Activated T-helper 1 cell treated with anti-CD3 and anti-CD28 coated beads, Interleukin-12 subunit alpha, Interleukin-12 subunit beta, Interleukin-2, Interleukin-4 antibody, amounts not matched to agents 30 ng/mL and 10 ng/mL and 1 ng/mL, durations not matched to agents 14 hours and 24 hours and 36 hours (primary cell): ENCODE measurements at regions not wholly inside any gene's neighbourhood (a gene's known extent, or its start where the extent isn't known, plus 50 kb on each side); places are given as distances from the start of the nearest gene placed in this dataset.
A peak's percentile ranks its signal among the peaks of the same experiment; 100 is the strongest.

Source experiments
- DNase-seq: peaks from one replicate; pipeline ENCODE4 v3.0.0; 2021; ENCODE audit warnings: low spot score
- H3K27ac Mint-ChIP-seq: one replicate; pipeline ENCODE4 v1.8.0; 2021; ENCODE audit warnings: mild to moderate bottlenecking, mixed read lengths
- H3K27me3 Mint-ChIP-seq: one replicate; pipeline ENCODE4 v1.8.0; 2022; ENCODE audit warnings: mild to moderate bottlenecking, moderate library complexity, mixed read lengths; ENCODE audit not compliant: insufficient read depth
- H3K36me3 Mint-ChIP-seq: one replicate; pipeline ENCODE4 v1.8.0; 2021; ENCODE audit warnings: low read depth, mixed read lengths
- H3K4me1 Mint-ChIP-seq: one replicate; pipeline ENCODE4 v1.8.0; 2021; ENCODE audit warnings: low read depth, mixed read lengths
- H3K4me3 Mint-ChIP-seq: one replicate; pipeline ENCODE4 v1.8.0; 2021; ENCODE audit warnings: mild to moderate bottlenecking, moderate library complexity, mixed read lengths
- H3K9me3 Mint-ChIP-seq: one replicate; pipeline ENCODE4 v1.8.0; 2021; ENCODE audit warnings: mixed read lengths
- intact Hi-C: fragments of 100-400 bp; cut with micrococcal nuclease; formaldehyde crosslinking; loops from one replicate; pipeline ENCODE4 v1.15.1; 2024

- intact Hi-C loops, result no loop called here
- no peak for DNase-seq
- Mint-ChIP-seq H3K27me3 (peaks cover 8% of the 10 kb centered on the region), H3K9me3 (peaks cover 4% of the 10 kb centered on the region), H3K27ac (no peak overlapping the region), H3K36me3 (no peaks in the 10 kb centered on the region), H3K4me1 (peaks cover 31% of the 10 kb centered on the region), H3K4me3 (no peak overlapping the region)
These were observed 964.1 kb downstream of the TMEM121 start for GRCh38 chr14:106490442-106490841.

GRCh38 chr14:106491851-106492250 lies 965.5 kb downstream of the TMEM121 start:
- peaks cover 30% of the 10 kb centered on the region for H3K4me1 Mint-ChIP-seq
- H3K27ac Mint-ChIP-seq, result no peak overlapping the region
- no peak for DNase-seq
- H3K4me3 Mint-ChIP-seq, result no peak overlapping the region
- intact Hi-C loops, result no loop called here
- peaks cover 9% of the 10 kb centered on the region for H3K27me3 Mint-ChIP-seq
- peaks cover 4% of the 10 kb centered on the region for H3K9me3 Mint-ChIP-seq
- H3K36me3 Mint-ChIP-seq, result no peaks in the 10 kb centered on the region

GRCh38 chr14:106493962-106494823 lies 967.8 kb downstream of the TMEM121 start:
- Mint-ChIP-seq H3K4me1 (peaks cover 16% of the 10 kb centered on the region), H3K27ac (no peak overlapping the region), H3K9me3 (peaks cover 4% of the 10 kb centered on the region), H3K4me3 (peak overlapping the region; percentile 71), H3K27me3 (peaks cover 13% of the 10 kb centered on the region), H3K36me3 (no peaks in the 10 kb centered on the region)
- intact Hi-C loops, result loop anchor here (2.0 kb wide), 1 partner anchor 17 kb away; no protein-coding TSS in a partner anchor
- DNase-seq, result no peak

GRCh38 chr14:106500571-106500970 lies 974.2 kb downstream of the TMEM121 start:
- Mint-ChIP-seq H3K4me1 (no peaks in the 10 kb centered on the region), H3K27me3 (peaks cover 13% of the 10 kb centered on the region), H3K36me3 (no peaks in the 10 kb centered on the region), H3K27ac (no peak overlapping the region), H3K9me3 (no peaks in the 10 kb centered on the region), H3K4me3 (no peak overlapping the region)
- DNase-seq, result no peak
- intact Hi-C loops, result no loop called here

GRCh38 chr14:106501898-106502297 lies 975.5 kb downstream of the TMEM121 start:
- intact Hi-C loops, result no loop called here
- Mint-ChIP-seq H3K9me3 (no peaks in the 10 kb centered on the region), H3K27me3 (peaks cover 12% of the 10 kb centered on the region), H3K4me1 (peaks cover 9% of the 10 kb centered on the region), H3K27ac (no peak overlapping the region), H3K36me3 (no peaks in the 10 kb centered on the region), H3K4me3 (no peak overlapping the region)
- no peak for DNase-seq

GRCh38 chr14:106505366-106505765 lies 979.0 kb downstream of the TMEM121 start:
- intact Hi-C loops, result no loop called here
- Mint-ChIP-seq H3K27me3 (peaks cover 9% of the 10 kb centered on the region), H3K9me3 (no peaks in the 10 kb centered on the region), H3K36me3 (no peaks in the 10 kb centered on the region), H3K4me1 (peaks cover 38% of the 10 kb centered on the region), H3K4me3 (no peak overlapping the region), H3K27ac (no peak overlapping the region)
- DNase-seq, result no peak

GRCh38 chr14:106506881-106507305 lies 980.5 kb downstream of the TMEM121 start:
- intact Hi-C loops, result loop anchor here (1.0 to 2.0 kb wide), 3 partner anchors 11 to 42 kb away; no protein-coding TSS in a partner anchor
- Mint-ChIP-seq H3K27ac (peak overlapping the region; percentile 25), H3K4me3 (peak overlapping the region; percentile 69)

GRCh38 chr14:106507354-106507753 lies 981.0 kb downstream of the TMEM121 start:
- intact Hi-C loops, result loop anchor here (1.0 to 2.0 kb wide), 3 partner anchors 11 to 41 kb away; no protein-coding TSS in a partner anchor
- no peaks in the 10 kb centered on the region for H3K36me3 Mint-ChIP-seq
- peak overlapping the region; percentile 25 for H3K27ac Mint-ChIP-seq
- peaks cover 10% of the 10 kb centered on the region for H3K27me3 Mint-ChIP-seq
- H3K4me3 Mint-ChIP-seq, result peak overlapping the region; percentile 69
- DNase-seq, result no peak
- peaks cover 58% of the 10 kb centered on the region for H3K4me1 Mint-ChIP-seq
- H3K9me3 Mint-ChIP-seq, result no peaks in the 10 kb centered on the region

More at GRCh38 chr14:106506881-106507305, 980.5 kb downstream of the TMEM121 start:
- H3K36me3 Mint-ChIP-seq, result no peaks in the 10 kb centered on the region
- H3K4me1 Mint-ChIP-seq, result peaks cover 53% of the 10 kb centered on the region
- H3K27me3 Mint-ChIP-seq, result peaks cover 10% of the 10 kb centered on the region
- DNase-seq, result peak; percentile 50
- no peaks in the 10 kb centered on the region for H3K9me3 Mint-ChIP-seq

- Mint-ChIP-seq H3K4me1 (peaks cover 66% of the 10 kb centered on the region), H3K36me3 (no peaks in the 10 kb centered on the region), H3K4me3 (peak overlapping the region; percentile 61), H3K9me3 (no peaks in the 10 kb centered on the region), H3K27ac (peak overlapping the region; percentile 1), H3K27me3 (peaks cover 14% of the 10 kb centered on the region)
- DNase-seq, result no peak
- intact Hi-C loops, result no loop called here
These were observed 981.8 kb downstream of the TMEM121 start for GRCh38 chr14:106508216-106508615.

- no peak for DNase-seq
- H3K9me3 Mint-ChIP-seq, result no peaks in the 10 kb centered on the region
- H3K4me1 Mint-ChIP-seq, result peaks cover 72% of the 10 kb centered on the region
- no peak overlapping the region for H3K27ac Mint-ChIP-seq
- no peaks in the 10 kb centered on the region for H3K36me3 Mint-ChIP-seq
- peaks cover 12% of the 10 kb centered on the region for H3K27me3 Mint-ChIP-seq
- intact Hi-C loops, result no loop called here
- no peak overlapping the region for H3K4me3 Mint-ChIP-seq
These were observed 982.8 kb downstream of the TMEM121 start for GRCh38 chr14:106509176-106509575.

- Mint-ChIP-seq H3K27me3 (peaks cover 13% of the 10 kb centered on the region), H3K27ac (no peak overlapping the region), H3K4me1 (peaks cover 72% of the 10 kb centered on the region), H3K4me3 (no peak overlapping the region), H3K9me3 (no peaks in the 10 kb centered on the region), H3K36me3 (no peaks in the 10 kb centered on the region)
- intact Hi-C loops, result loop anchor here (2.0 to 5.0 kb wide), 2 partner anchors 15 to 93 kb away; no protein-coding TSS in a partner anchor
- no peak for DNase-seq
These were observed 983.4 kb downstream of the TMEM121 start for GRCh38 chr14:106509807-106510206.

- Mint-ChIP-seq H3K9me3 (no peaks in the 10 kb centered on the region), H3K27ac (peak overlapping the region; percentile 45), H3K4me1 (peaks cover 70% of the 10 kb centered on the region), H3K27me3 (peaks cover 23% of the 10 kb centered on the region), H3K4me3 (peak overlapping the region; percentile 2), H3K36me3 (no peaks in the 10 kb centered on the region)
- intact Hi-C loops, result loop anchor here (2.0 to 5.0 kb wide), 2 partner anchors 16 to 94 kb away; no protein-coding TSS in a partner anchor
- peak; percentile 60 for DNase-seq
These were observed 984.8 kb downstream of the TMEM121 start for GRCh38 chr14:106511006-106511799.
